ENCODE measurements at regions not wholly inside any gene's neighbourhood (a gene's known extent, or its start where the extent isn't known, plus 50 kb on each side); places are given as distances from the start of the nearest gene placed in this dataset.

DNA sequence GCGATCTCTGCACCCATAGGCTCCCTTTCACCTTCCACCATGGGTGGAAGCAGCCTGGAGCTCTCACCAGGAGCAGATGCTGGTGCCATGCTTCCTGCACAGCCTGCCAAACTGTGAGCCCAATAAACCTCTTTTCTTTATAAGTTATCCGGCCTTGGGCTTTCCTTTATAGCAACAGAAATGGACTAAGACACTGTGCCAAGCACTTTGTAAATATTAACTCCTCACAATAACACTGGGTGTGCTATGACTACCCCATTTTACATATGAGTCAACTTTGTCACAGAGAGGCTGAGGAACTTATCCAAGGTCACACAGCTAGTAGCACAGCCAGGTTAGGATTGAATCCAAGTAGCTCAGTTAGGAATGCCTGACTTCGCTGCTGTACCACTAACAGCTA is 79.7 kb upstream of the KCNMA1 start:
- Mint-ChIP-seq H3K27ac (peak overlapping the region; percentile 76), H3K4me1 (peaks cover 65% of the 10 kb centered on the region), H3K9me3 (no peaks in the 10 kb centered on the region), H3K27me3 (ENCODE audit: low read depth, poor library complexity) (peaks cover 5% of the 10 kb centered on the region), H3K36me3 (ENCODE audit: low read depth) (no peaks in the 10 kb centered on the region), H3K4me3 (no peak overlapping the region)
- no peak for DNase-seq
- TF ChIP-seq, protein P1, sequence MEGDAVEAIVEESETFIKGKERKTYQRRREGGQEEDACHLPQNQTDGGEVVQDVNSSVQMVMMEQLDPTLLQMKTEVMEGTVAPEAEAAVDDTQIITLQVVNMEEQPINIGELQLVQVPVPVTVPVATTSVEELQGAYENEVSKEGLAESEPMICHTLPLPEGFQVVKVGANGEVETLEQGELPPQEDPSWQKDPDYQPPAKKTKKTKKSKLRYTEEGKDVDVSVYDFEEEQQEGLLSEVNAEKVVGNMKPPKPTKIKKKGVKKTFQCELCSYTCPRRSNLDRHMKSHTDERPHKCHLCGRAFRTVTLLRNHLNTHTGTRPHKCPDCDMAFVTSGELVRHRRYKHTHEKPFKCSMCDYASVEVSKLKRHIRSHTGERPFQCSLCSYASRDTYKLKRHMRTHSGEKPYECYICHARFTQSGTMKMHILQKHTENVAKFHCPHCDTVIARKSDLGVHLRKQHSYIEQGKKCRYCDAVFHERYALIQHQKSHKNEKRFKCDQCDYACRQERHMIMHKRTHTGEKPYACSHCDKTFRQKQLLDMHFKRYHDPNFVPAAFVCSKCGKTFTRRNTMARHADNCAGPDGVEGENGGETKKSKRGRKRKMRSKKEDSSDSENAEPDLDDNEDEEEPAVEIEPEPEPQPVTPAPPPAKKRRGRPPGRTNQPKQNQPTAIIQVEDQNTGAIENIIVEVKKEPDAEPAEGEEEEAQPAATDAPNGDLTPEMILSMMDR (IDR thresholded peaks at IDR 0.05) = no peak

DNA sequence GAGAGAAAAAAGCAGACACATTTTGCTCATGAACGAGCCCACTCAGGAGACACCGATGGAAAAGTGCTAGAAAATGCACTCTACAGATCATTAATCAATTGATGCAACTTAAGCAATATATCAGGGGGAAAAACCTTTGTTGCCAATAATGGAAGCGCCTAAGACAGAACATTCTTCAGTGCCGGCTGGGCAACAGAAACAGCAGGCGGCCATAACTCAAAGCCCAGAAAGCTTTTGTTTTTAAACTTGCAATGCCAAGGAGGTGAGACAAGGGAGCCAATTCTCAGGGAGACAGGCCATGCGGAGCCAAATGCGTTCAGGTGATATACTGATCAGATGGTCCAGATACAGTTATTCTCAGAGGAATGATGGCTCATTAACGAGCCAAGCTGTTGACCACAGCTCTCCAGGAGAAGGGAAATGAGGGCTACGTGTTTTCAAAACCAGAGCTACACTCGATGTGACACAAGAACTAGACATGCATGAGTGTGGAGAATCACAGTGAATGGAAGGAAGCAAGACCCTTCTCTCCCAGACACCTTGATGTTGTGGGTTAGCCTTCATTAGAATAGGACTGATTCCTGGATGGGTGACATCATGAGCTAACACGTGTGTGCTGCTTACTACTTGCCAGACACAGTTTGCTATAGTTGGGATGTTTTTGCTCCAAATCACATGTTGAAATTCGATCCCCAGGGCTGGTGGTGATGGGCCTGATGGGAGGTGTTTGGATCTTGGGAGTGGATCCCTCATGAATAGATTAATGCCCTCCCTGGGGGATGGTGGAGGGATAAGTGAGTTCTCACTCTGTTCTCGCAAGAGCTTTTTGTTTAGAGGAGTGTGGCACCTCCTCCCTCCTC is 79.1 kb upstream of the KCNMA1 start:
- DNase-seq = peak; percentile 14
- Mint-ChIP-seq H3K9me3 (no peaks in the 10 kb centered on the region), H3K36me3 (ENCODE audit: low read depth) (no peaks in the 10 kb centered on the region), H3K27me3 (ENCODE audit: low read depth, poor library complexity) (peaks cover 11% of the 10 kb centered on the region), H3K27ac (peak overlapping the region; percentile 76), H3K4me1 (peaks cover 61% of the 10 kb centered on the region), H3K4me3 (no peak overlapping the region)
- TF ChIP-seq, protein P1 (IDR thresholded peaks at IDR 0.05) = no peak

DNA sequence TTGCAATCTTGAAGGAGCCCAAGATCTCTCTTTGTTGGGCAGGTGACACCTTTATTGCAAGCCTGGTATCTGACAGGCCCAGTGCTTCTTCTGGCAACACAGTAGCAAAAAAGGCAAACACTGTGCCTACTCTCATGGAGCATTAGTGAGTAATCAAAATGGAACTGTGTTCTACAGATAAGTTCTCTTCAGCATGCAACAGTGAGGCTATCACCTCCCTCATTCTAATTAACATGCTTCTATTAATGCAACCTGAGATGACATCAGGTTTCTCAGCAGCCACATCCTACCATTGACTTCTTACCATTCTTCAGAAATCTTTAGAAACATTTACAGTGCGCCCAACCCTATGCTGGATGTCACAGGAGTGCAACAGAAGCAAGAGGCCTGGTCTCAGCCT is 77.9 kb upstream of the KCNMA1 start:
- H3K4me1 Mint-ChIP-seq = peaks cover 58% of the 10 kb centered on the region
- H3K4me3 Mint-ChIP-seq = no peak overlapping the region
- TF ChIP-seq, protein P1 (IDR thresholded peaks at IDR 0.05) = no peak
- DNase-seq = no peak
- no peaks in the 10 kb centered on the region for H3K9me3 Mint-ChIP-seq
- H3K27ac Mint-ChIP-seq = no peak overlapping the region
- peaks cover 17% of the 10 kb centered on the region for H3K27me3 Mint-ChIP-seq (ENCODE audit: low read depth, poor library complexity)
- H3K36me3 Mint-ChIP-seq (ENCODE audit: low read depth) = no peaks in the 10 kb centered on the region

DNA sequence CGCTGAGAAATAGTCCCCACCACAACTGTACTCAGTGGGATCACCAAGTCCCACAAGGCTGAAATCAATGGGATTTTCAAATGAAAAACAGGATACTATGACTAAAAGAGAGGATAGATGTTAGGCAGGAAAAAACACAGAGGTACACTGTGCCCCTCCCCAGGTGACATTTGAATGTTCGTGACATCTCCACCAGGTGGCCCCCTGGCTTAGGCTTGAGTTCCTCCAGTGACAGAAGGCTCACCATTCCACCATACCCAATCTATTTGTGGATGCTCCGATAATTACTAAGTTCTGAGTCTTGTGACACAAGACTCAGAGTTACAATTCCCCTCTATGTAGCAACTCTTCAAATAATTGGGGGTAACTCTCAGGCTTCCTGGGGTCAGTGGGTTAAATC is 77.5 kb upstream of the KCNMA1 start:
- DNase-seq = no peak
- Mint-ChIP-seq H3K36me3 (ENCODE audit: low read depth) (no peaks in the 10 kb centered on the region), H3K9me3 (no peaks in the 10 kb centered on the region), H3K4me3 (no peak overlapping the region), H3K27me3 (ENCODE audit: low read depth, poor library complexity) (peaks cover 21% of the 10 kb centered on the region), H3K27ac (no peak overlapping the region), H3K4me1 (peaks cover 59% of the 10 kb centered on the region)
- TF ChIP-seq, protein P1 (IDR thresholded peaks at IDR 0.05) = no peak

DNA sequence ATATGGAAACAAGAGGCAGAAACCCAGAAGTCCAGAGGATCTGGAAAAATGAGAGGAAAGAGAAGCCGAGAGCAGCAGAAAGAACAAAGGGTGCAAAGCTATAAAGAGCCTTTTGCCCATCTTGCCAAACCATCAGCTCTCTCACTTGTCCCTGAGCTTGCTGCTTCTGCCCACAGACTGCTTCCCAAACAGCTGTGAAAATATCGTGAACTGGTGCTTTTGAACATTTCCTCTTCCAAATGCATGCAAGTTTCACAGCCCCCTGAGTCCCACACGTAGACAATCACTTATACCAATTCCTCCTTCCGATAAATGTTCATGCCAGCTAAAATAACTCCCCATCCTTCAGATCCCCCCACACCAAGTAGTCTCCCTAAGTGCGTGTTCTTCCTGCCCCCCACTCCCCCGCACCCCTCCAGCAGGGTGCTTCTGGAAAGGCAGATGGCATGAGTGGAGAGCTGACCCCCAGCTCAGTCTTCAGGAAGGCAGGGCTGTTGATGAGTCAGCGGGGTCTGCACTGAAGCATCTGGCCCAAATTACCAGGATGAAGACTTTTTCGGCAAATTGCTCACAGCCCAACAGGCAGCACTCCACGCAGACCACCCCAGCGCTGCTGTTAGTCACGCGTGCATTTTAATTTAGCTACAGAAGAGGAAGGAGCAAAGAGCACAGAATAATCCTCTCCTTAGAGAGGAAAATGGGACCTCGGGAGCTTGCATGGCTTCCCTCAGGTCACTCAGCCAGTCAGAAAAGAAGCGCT is 76.1 kb upstream of the KCNMA1 start:
- TF ChIP-seq, protein P1 (IDR thresholded peaks at IDR 0.05) = no peak
- Mint-ChIP-seq H3K4me1 (peaks cover 49% of the 10 kb centered on the region), H3K9me3 (no peaks in the 10 kb centered on the region), H3K4me3 (no peak overlapping the region), H3K27ac (no peak overlapping the region), H3K27me3 (ENCODE audit: low read depth, poor library complexity) (peaks cover 30% of the 10 kb centered on the region), H3K36me3 (ENCODE audit: low read depth) (no peaks in the 10 kb centered on the region)
- no peak for DNase-seq
